Heart left ventricle (tissue), 13 donors: ENCODE measurements at regions not wholly inside any gene's neighbourhood (a gene's known extent, or its start where the extent isn't known, plus 50 kb on each side); places are given as distances from the start of the nearest gene placed in this dataset.

ENCODE experiments used
- POLR2A ChIP-seq, 2 donors: fragments of 450-650 bp; IDR thresholded peaks; one replicate each; pipeline ENCODE4 v1.6.1; 2017; ENCODE audit warnings: antibody characterized with exemption in 2 of 2, mild to moderate bottlenecking in 2 of 2, moderate library complexity in 2 of 2
- TF ChIP-seq, protein P1 (sequence below), 12 donors: fragments of 200-600 bp; sonication (generic) in 4 of 12; IDR thresholded peaks; one replicate each; pipeline versions ENCODE4 v1.5.0 to v1.8.0; 2018 to 2022; ENCODE audit warnings: antibody characterized with exemption in 12 of 12, mild to moderate bottlenecking in 5 of 12
- donor health status: ischemic (EF 13 %, LVEDD 7.1; RV severe dilation, severe dysfunction).
- donor health status: DM: no; HTN: yes; CAD: no.
- donor health status: DM: no; HTN: no; CAD: no.
- donor health status: ischemic (EF 25% LVEDD 6.9; RV normal size, moderate dysfunction).
- donor health status: ischemic (EF 25% LVEDD 5.7; RV mildly dilated, moderate dysfunction).
- donor health status: ischemic (EF 35%, LVEDD 5.7; RV mildly dilated, moderate dysfunction).
- donor health status: nonischemic (EF 11% LVEDD 7.7; RV severe dilation, severe dysfunction).
- donor health status: DM: yes; HTN: yes; CAD: no.
- donor health status: PGD.
- donor health status: ischemic (EF 29% LVEDD 5.4; RV normal size, mild dysfunction).
- donor health status: nonischemic (EF 23%, LVEDD 6.1; RV moderate dilation, normal function).

DNA sequence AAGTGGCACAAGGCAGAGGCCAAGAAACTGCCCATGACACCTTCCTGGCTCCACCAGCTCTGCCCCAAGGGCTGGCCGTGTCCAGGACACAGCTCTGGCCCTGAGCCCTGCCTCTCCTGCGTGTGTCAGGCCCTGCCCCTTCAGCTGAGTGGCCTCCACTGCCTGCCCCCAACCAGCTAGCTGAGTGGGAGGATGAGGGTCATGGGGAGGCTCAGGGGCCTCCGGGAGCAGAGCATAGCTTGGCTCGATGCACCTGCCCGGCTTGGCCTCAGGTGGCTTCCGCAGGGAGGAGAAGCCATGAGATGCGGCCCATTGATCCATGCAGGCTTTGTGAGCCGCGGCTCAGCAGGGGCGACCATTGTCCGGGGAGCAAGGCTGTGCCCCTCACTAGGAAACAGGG is 108.7 kb upstream of the TTC34 start:
- no peak for TF ChIP-seq POLR2A (IDR thresholded peaks at IDR 0.05)
- TF ChIP-seq, protein P1, sequence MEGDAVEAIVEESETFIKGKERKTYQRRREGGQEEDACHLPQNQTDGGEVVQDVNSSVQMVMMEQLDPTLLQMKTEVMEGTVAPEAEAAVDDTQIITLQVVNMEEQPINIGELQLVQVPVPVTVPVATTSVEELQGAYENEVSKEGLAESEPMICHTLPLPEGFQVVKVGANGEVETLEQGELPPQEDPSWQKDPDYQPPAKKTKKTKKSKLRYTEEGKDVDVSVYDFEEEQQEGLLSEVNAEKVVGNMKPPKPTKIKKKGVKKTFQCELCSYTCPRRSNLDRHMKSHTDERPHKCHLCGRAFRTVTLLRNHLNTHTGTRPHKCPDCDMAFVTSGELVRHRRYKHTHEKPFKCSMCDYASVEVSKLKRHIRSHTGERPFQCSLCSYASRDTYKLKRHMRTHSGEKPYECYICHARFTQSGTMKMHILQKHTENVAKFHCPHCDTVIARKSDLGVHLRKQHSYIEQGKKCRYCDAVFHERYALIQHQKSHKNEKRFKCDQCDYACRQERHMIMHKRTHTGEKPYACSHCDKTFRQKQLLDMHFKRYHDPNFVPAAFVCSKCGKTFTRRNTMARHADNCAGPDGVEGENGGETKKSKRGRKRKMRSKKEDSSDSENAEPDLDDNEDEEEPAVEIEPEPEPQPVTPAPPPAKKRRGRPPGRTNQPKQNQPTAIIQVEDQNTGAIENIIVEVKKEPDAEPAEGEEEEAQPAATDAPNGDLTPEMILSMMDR (IDR thresholded peaks at IDR 0.05), result no peak
